ENCODE measurements at regions not wholly inside any gene's neighbourhood (a gene's known extent, or its start where the extent isn't known, plus 50 kb on each side); places are given as distances from the start of the nearest gene placed in this dataset.

DNA sequence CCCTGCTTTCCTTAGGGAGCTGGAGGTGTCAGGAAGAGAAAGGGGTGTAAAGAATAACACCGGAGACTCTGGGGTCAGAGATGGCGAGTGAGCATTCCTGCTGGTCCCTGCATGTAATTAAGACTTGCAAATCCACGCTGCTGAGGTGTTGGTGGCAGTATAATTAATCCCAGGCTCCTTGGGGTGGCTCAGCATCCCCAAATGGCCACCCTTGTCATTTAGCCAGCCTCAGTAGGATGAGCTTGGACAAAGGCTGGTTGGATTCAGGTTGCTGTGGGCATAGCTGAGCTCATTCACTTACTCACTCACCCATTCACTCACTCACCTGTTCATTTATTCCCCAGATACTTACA lies 174.4 kb upstream of the RPH3A start:
- TF ChIP-seq EZH2 (IDR thresholded peaks at IDR 0.05; ENCODE audit: insufficient read depth, poor library complexity, severe bottlenecking): no peak
- no peak for TF ChIP-seq EZH2phosphoT487 (IDR thresholded peaks at IDR 0.05; ENCODE audit: insufficient read depth, low read depth)
